ENCODE measurements at regions not wholly inside any gene's neighbourhood (a gene's known extent, or its start where the extent isn't known, plus 50 kb on each side); places are given as distances from the start of the nearest gene placed in this dataset.

DNA sequence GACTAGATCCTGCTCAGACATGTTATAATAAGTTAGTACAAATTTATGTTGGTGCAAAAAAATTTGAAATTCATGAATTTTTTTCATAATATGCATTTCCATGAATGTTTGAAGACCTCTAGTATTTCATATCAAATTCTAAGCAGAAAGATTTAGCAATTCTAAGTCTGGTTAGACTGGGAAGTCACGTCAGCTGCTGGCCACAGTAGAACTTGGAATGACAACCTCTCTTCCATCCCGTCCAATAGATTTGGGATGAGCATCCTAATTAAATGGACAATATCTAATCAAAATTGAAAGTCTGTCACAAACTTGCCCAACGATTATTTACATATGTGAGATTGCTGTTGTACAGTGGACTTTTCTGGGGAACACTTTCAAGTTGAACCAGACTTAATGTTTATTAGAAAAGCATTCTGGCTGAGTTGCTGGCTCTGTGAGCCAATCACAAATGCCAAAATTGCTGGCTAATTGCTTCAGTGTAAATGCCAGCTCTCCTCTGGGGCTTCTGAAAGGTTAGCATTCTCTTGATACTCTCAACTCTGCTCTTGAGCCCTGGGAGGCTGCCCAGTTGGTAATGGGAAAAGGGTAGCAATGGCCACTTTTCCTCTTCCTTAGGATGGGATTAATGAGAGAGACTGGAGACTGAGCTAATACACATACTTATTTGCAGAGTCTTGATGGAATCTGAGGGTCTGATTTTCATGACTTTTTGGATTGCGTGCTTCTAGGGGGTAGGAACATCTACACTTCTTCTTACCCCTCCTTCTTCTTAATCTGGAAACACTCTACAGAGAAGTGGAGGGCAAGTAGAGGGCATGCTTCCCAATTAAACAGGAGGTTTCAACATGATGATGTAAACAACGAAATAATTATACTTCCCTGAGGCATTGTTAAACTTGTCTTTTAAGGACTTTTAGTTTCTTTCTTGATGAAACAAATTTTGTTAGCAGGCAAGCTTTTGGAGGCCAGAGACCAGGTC lies 253.5 kb downstream of the BAMBI start:
- no peak for TF ChIP-seq EZH2phosphoT487 (IDR thresholded peaks at IDR 0.05; ENCODE audit: borderline replicate concordance, low read length)
- TF ChIP-seq, protein P1, sequence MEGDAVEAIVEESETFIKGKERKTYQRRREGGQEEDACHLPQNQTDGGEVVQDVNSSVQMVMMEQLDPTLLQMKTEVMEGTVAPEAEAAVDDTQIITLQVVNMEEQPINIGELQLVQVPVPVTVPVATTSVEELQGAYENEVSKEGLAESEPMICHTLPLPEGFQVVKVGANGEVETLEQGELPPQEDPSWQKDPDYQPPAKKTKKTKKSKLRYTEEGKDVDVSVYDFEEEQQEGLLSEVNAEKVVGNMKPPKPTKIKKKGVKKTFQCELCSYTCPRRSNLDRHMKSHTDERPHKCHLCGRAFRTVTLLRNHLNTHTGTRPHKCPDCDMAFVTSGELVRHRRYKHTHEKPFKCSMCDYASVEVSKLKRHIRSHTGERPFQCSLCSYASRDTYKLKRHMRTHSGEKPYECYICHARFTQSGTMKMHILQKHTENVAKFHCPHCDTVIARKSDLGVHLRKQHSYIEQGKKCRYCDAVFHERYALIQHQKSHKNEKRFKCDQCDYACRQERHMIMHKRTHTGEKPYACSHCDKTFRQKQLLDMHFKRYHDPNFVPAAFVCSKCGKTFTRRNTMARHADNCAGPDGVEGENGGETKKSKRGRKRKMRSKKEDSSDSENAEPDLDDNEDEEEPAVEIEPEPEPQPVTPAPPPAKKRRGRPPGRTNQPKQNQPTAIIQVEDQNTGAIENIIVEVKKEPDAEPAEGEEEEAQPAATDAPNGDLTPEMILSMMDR (IDR thresholded peaks at IDR 0.05; ENCODE audit: low read depth, low read length, poor library complexity, severe bottlenecking) = no peak

Data from DOHH2 (cell line).